DND-41 (cell line): ENCODE measurements at regions not wholly inside any gene's neighbourhood (a gene's known extent, or its start where the extent isn't known, plus 50 kb on each side); places are given as distances from the start of the nearest gene placed in this dataset.

Source experiments
- ATAC-seq: fragments of 200-7000 bp; cut with Tn5 transposase; 3 replicates; pipeline ENCODE4 v1.9.1; 2021; ENCODE audit warnings: low read depth; ENCODE audit not compliant: insufficient read depth
- DNase-seq: peaks from one replicate; pipeline ENCODE4 v3.0.0-alpha.2; 2020
- H2AFZ ChIP-seq: 2 replicates; pipeline ENCODE4 v1.6.0; 2012; ENCODE audit warnings: low read depth, low read length
- H3K27ac ChIP-seq: 2 replicates; pipeline ENCODE4 v1.5.1; 2012; ENCODE audit warnings: low read length, inconsistent platforms
- H3K27me3 ChIP-seq: fragments of 200-600 bp; sonication (generic); 2 replicates; pipeline ENCODE4 v1.6.0; 2012; ENCODE audit warnings: low read length, mild to moderate bottlenecking, inconsistent platforms; ENCODE audit not compliant: insufficient read depth, poor library complexity
- H3K36me3 ChIP-seq: 2 replicates; pipeline ENCODE4 v1.5.1; 2012; ENCODE audit warnings: low read length, inconsistent platforms; ENCODE audit not compliant: insufficient read depth
- H3K4me1 ChIP-seq: 2 replicates; pipeline ENCODE4 v1.5.1; 2012; ENCODE audit warnings: mild to moderate bottlenecking, low read length; ENCODE audit not compliant: insufficient read depth
- H3K4me2 ChIP-seq: 2 replicates; pipeline ENCODE4 v1.6.0; 2012; ENCODE audit warnings: mild to moderate bottlenecking, moderate library complexity, low read length, inconsistent platforms; ENCODE audit not compliant: insufficient read depth
- H3K4me3 ChIP-seq, 2 experiments: fragments of 200-600 bp in 1 of 2; shearing (Covaris generic) in 1 of 2; 2 replicates each; pipeline ENCODE4 v1.5.1; 2012 to 2016; ENCODE audit warnings: inconsistent platforms in 2 of 2, low read length in 2 of 2, mild to moderate bottlenecking in 2 of 2, low read depth in 1 of 2, moderate library complexity in 1 of 2
- H3K79me2 ChIP-seq: 2 replicates; pipeline ENCODE4 v1.6.0; 2012; ENCODE audit warnings: low read length, inconsistent platforms; ENCODE audit not compliant: insufficient read depth
- H3K9ac ChIP-seq: 2 replicates; pipeline ENCODE4 v1.6.0; 2012; ENCODE audit warnings: low read depth, mild to moderate bottlenecking, inconsistent platforms, low read length, moderate library complexity
- H3K9me3 ChIP-seq: 2 replicates; pipeline ENCODE4 v1.5.1; 2012; ENCODE audit warnings: low read length, moderate library complexity, mild to moderate bottlenecking, inconsistent platforms; ENCODE audit not compliant: insufficient read depth, severe bottlenecking
- H4K20me1 ChIP-seq: 2 replicates; pipeline ENCODE4 v1.6.0; 2012; ENCODE audit warnings: low read length; ENCODE audit not compliant: insufficient read depth
- EZH2 ChIP-seq: IDR thresholded peaks from 3 replicates; pipeline ENCODE4 v1.6.1; 2012; ENCODE audit warnings: borderline replicate concordance, low read depth, mild to moderate bottlenecking, moderate library complexity, low read length, inconsistent platforms; ENCODE audit not compliant: severe bottlenecking
- TF ChIP-seq, protein P1 (sequence below): IDR thresholded peaks from 2 replicates; pipeline ENCODE4 v1.5.1; 2012; ENCODE audit warnings: borderline replicate concordance, low read length, moderate library complexity, mild to moderate bottlenecking; ENCODE audit not compliant: poor library complexity, severe bottlenecking; ENCODE audit errors: extremely low read depth

DNA sequence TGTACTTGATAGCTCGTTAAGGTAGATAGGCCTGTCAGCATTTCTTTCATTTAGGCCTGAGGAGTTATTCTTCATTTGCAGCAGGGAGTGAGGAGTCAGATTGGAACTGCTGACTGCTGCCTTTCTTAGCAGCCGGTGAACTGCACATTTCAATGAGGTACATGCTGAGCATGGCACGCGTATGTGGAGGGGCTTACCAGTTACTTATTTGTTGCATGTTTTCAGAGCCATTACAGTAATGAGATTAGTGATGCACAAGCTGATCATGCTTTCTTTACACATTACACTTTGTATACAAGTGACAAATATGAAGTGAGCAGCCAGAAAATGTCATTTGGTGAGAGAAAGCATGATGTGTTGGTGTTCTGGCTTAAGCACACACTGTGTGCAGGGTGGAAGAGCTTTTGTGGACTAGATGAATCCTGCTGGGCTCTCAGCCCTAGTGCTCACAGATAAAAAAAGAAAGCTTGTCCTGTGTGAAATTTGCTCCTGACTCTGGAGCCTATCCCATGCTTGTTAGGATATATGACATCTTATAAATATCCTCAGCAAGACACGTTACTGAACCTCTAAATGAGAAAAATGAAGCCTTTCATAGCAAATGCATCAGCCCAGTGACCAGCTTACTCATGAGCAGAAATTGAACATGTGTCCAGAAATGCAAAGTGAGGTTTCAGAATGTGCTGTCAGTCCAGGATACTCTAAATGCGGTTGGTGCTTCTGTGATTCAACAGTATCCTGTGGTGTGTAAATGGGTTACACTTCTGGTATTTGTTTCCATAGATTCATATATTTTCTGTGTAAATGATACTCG is 574.7 kb upstream of the ADGRL2 start:
- Histone ChIP-seq H3K4me1 (no peaks in the 10 kb centered on the region), H3K9me3 (peaks cover 4% of the 10 kb centered on the region), H3K9ac (no peak overlapping the region), H3K36me3 (no peaks in the 10 kb centered on the region), H3K79me2 (no peaks in the 10 kb centered on the region), H3K27me3 (no peaks in the 10 kb centered on the region), H3K4me2 (no peak overlapping the region), H3K4me3 (no peak overlapping the region), H4K20me1 (no peaks in the 10 kb centered on the region), H2AFZ (no peak overlapping the region), H3K27ac (no peak overlapping the region)
- ATAC-seq (no peak), DNase-seq (no peak)
- no peak for TF ChIP-seq EZH2
- TF ChIP-seq, protein P1, sequence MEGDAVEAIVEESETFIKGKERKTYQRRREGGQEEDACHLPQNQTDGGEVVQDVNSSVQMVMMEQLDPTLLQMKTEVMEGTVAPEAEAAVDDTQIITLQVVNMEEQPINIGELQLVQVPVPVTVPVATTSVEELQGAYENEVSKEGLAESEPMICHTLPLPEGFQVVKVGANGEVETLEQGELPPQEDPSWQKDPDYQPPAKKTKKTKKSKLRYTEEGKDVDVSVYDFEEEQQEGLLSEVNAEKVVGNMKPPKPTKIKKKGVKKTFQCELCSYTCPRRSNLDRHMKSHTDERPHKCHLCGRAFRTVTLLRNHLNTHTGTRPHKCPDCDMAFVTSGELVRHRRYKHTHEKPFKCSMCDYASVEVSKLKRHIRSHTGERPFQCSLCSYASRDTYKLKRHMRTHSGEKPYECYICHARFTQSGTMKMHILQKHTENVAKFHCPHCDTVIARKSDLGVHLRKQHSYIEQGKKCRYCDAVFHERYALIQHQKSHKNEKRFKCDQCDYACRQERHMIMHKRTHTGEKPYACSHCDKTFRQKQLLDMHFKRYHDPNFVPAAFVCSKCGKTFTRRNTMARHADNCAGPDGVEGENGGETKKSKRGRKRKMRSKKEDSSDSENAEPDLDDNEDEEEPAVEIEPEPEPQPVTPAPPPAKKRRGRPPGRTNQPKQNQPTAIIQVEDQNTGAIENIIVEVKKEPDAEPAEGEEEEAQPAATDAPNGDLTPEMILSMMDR = no peak

DNA sequence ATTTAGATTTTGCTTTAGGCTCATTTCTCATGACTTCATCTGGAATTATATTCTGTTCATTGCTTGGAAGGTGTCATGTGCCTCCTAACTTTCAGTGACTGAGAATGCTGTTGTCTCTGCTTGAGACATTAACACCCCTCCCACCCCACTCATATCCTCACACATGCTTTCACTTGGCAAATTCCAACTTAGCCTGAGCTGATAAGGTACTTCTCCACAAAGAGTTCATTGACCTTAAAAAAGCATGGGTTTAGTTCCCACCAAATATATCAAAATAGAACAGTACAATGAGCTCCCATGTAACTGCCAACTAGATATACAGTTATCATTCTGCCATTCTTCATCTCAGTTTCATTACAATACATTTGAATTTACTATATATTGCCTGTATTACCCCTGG is 576.5 kb upstream of the ADGRL2 start:
- H4K20me1 ChIP-seq = no peaks in the 10 kb centered on the region
- H3K9ac ChIP-seq = no peak overlapping the region
- no peaks in the 10 kb centered on the region for H3K79me2 ChIP-seq
- no peaks in the 10 kb centered on the region for H3K27me3 ChIP-seq
- H2AFZ ChIP-seq = no peak overlapping the region
- no peak overlapping the region for H3K4me3 ChIP-seq
- TF ChIP-seq, protein P1 = no peak
- no peak for TF ChIP-seq EZH2
- H3K4me1 ChIP-seq = no peaks in the 10 kb centered on the region
- no peak for ATAC-seq
- no peak overlapping the region for H3K4me2 ChIP-seq
- DNase-seq = no peak
- peaks cover 9% of the 10 kb centered on the region for H3K9me3 ChIP-seq
- H3K36me3 ChIP-seq = no peaks in the 10 kb centered on the region
- H3K27ac ChIP-seq = no peak overlapping the region

DNA sequence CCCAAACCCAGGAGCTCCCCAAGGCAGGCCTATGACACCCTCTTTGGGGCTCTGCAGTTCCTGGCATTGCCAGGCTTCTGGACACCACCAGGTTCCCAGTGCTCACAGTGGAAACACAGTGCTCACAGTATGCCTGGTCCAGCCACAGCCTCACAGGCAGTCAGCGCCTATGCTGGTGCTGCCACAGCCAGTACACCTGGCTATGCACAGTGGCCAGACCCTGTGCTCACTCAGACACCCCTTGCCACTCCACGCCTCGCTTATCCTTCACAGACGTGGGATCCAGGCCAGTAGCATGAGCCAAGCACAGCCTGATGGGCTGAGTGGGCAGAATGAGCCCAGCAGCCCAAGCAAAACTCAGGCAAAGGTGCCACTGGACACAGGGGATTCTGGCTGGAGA is 579.2 kb upstream of the ADGRL2 start:
- no peaks in the 10 kb centered on the region for H4K20me1 ChIP-seq
- no peak overlapping the region for H3K4me2 ChIP-seq
- H3K4me1 ChIP-seq = no peaks in the 10 kb centered on the region
- no peak overlapping the region for H2AFZ ChIP-seq
- no peaks in the 10 kb centered on the region for H3K79me2 ChIP-seq
- peaks cover 9% of the 10 kb centered on the region for H3K9me3 ChIP-seq
- H3K27me3 ChIP-seq = no peaks in the 10 kb centered on the region
- H3K36me3 ChIP-seq = no peaks in the 10 kb centered on the region
- H3K9ac ChIP-seq = no peak overlapping the region
- no peak overlapping the region for H3K4me3 ChIP-seq
- DNase-seq = no peak
- no peak overlapping the region for H3K27ac ChIP-seq
- ATAC-seq = no peak
- TF ChIP-seq EZH2 = no peak

DNA sequence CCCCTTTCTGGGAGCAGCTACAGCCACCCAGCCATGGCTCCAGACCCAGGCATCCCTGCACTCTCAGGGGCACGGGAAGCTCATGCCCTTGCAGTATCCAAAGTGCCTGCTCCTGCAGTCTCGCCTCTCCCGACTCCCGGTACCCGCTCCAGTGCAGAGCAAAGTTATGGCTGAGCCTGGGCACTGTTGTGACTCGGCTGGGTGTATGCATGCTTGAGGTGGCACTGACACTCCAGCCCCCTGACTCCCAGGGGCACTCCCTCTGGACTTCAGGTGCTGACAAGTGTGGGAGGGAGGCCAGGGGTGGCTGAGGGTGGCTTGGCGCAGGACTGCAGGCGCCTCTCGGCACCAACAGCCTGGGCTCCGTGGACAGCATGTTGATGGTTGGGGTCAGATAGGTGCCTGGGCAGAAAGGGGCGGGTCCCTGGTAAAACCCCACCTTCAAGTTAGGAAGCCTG is 580.1 kb upstream of the ADGRL2 start:
- Histone ChIP-seq H3K79me2 (no peaks in the 10 kb centered on the region), H3K4me2 (no peak overlapping the region), H3K36me3 (no peaks in the 10 kb centered on the region), H3K27me3 (no peaks in the 10 kb centered on the region), H3K4me1 (no peaks in the 10 kb centered on the region), H3K9me3 (peaks cover 9% of the 10 kb centered on the region), H3K4me3 (no peak overlapping the region), H3K27ac (no peak overlapping the region), H3K9ac (no peak overlapping the region), H4K20me1 (no peaks in the 10 kb centered on the region), H2AFZ (no peak overlapping the region)
- DNase-seq = no peak
- ATAC-seq = no peak
- no peak for TF ChIP-seq EZH2
- TF ChIP-seq, protein P1 = no peak
